ENCODE measurements at regions not wholly inside any gene's neighbourhood (a gene's known extent, or its start where the extent isn't known, plus 50 kb on each side); places are given as distances from the start of the nearest gene placed in this dataset.

- no peaks in the 10 kb centered on the region for H3K27me3 ChIP-seq
- H3K27ac ChIP-seq: no peak overlapping the region
- WGBS, 2 donors: 90 to 93% methylated on average over 15 of the region's 15 CpGs
- no peak for DNase-seq (ENCODE audit: low spot score in 2 of 2)
- TF ChIP-seq EP300 (IDR thresholded peaks at IDR 0.05) (no peak), POLR2A (IDR thresholded peaks at IDR 0.05) (no peak), CTCF (IDR thresholded peaks at IDR 0.05) (no peak)
- no peaks in the 10 kb centered on the region for H3K36me3 ChIP-seq
- peaks cover 0 to 14% (median 2%) of the 10 kb centered on the region in 4 donors for H3K4me1 ChIP-seq
- H3K9me3 ChIP-seq: no peaks in the 10 kb centered on the region
- no peak overlapping the region for H3K4me3 ChIP-seq
Measured at GRCh38 chr11:131198161-131199014, 172.0 kb upstream of the NTM start.

DNA sequence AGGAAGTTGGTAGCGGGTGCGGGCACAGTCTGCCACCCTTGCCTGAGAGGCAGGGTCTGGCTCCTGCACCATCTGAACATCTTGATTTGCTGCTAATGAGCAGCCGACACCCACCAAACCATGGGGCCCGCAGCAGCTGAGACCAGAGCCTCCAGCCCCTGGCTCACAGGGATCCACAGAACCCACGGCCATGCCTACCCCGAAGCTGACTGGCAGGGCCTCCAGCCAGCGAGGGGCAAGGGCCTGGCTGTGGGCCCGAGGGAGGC lies 171.5 kb upstream of the NTM start:
- TF ChIP-seq EP300 (IDR thresholded peaks at IDR 0.05) (no peak), CTCF (IDR thresholded peaks at IDR 0.05) (no peak), POLR2A (IDR thresholded peaks at IDR 0.05) (no peak)
- Histone ChIP-seq H3K27ac (no peak overlapping the region), H3K4me3 (no peak overlapping the region), H3K9me3 (no peaks in the 10 kb centered on the region), H3K4me1 (peaks cover 0 to 14% (median 2%) of the 10 kb centered on the region in 4 donors), H3K36me3 (no peaks in the 10 kb centered on the region), H3K27me3 (no peaks in the 10 kb centered on the region)
- 92% methylated on average over 7 of the region's 8 CpGs; no CpG with 5 or more reads in 1 of the 2 donors for WGBS, 2 donors
- DNase-seq (ENCODE audit: low spot score in 2 of 2): no peak

DNA sequence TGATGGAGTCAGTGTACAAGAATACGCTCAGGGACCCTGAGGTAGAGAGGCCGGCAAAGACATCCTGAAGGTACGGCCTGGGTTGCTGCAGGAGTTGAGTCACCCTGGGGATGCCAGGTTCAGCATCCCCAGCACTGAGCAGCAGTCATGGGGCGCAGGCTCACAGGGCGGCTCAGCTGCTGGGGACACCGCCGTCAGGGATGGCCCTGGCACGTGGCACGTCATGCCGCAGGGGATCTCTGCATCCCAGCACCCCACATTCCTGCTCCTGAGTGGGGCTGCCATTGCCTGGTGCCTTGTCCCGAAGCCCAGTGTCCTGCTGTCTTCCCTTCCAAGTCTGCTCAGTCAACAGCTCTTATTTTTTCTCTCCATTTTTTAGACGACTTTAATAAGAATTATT lies 168.7 kb upstream of the NTM start:
- H3K4me3 ChIP-seq: no peak overlapping the region
- 88 to 94% methylated on average over 12 of the region's 12 CpGs for WGBS, 2 donors
- TF ChIP-seq CTCF (IDR thresholded peaks at IDR 0.05): no peak
- no peak for TF ChIP-seq EP300 (IDR thresholded peaks at IDR 0.05)
- TF ChIP-seq POLR2A (IDR thresholded peaks at IDR 0.05): no peak
- H3K27ac ChIP-seq: no peak overlapping the region
- H3K4me1 ChIP-seq: no peaks in the 10 kb centered on the region
- H3K27me3 ChIP-seq: no peaks in the 10 kb centered on the region
- H3K36me3 ChIP-seq: no peaks in the 10 kb centered on the region
- no peak for DNase-seq (ENCODE audit: low spot score in 2 of 2)
- no peaks in the 10 kb centered on the region for H3K9me3 ChIP-seq

- Histone ChIP-seq H3K4me1 (no peaks in the 10 kb centered on the region), H3K4me3 (no peak overlapping the region), H3K9me3 (no peaks in the 10 kb centered on the region), H3K36me3 (no peaks in the 10 kb centered on the region), H3K27ac (no peak overlapping the region), H3K27me3 (no peaks in the 10 kb centered on the region)
- TF ChIP-seq CTCF (IDR thresholded peaks at IDR 0.05) (no peak), POLR2A (IDR thresholded peaks at IDR 0.05) (no peak), EP300 (IDR thresholded peaks at IDR 0.05) (no peak)
- DNase-seq (ENCODE audit: low spot score in 2 of 2): no peak
- 59 to 69% methylated on average over 1 of the region's 1 CpG for WGBS, 2 donors
Measured at GRCh38 chr11:131203040-131203439, 167.4 kb upstream of the NTM start.

GRCh38 chr11:131204282-131204681 lies 166.1 kb upstream of the NTM start:
- no peaks in the 10 kb centered on the region for H3K36me3 ChIP-seq
- no peaks in the 10 kb centered on the region for H3K9me3 ChIP-seq
- DNase-seq (ENCODE audit: low spot score in 2 of 2): no peak
- WGBS, 2 donors: 91 to 93% methylated on average over 10 of the region's 10 CpGs
- H3K4me1 ChIP-seq: no peaks in the 10 kb centered on the region
- TF ChIP-seq EP300 (IDR thresholded peaks at IDR 0.05) (no peak), POLR2A (IDR thresholded peaks at IDR 0.05) (no peak), CTCF (IDR thresholded peaks at IDR 0.05) (no peak)
- no peaks in the 10 kb centered on the region for H3K27me3 ChIP-seq
- no peak overlapping the region for H3K27ac ChIP-seq
- no peak overlapping the region for H3K4me3 ChIP-seq
